ENCODE measurements at regions not wholly inside any gene's neighbourhood (a gene's known extent, or its start where the extent isn't known, plus 50 kb on each side); places are given as distances from the start of the nearest gene placed in this dataset.

DNA sequence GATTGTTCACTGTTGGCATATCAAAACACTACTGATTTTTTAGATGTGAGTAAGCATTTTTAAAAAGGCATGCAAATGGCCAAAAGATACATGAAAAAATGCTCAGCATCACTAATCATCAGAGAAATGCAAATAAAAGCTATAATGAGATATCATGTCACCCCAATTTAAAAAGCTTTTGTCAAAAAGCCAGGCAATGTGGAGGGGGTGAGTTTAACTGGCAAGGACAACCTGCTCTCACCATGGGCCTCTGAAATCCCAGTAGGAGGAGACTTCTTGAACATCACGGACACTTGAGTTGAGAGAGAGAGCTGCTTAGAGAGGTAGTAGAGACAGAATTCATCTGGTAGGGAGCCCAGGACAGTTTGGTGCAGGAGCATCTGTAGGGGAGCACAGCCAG lies 347.1 kb upstream of the MPDZ start:
- no peaks in the 10 kb centered on the region for H3K36me3 ChIP-seq (replicated peaks in 1 of 2; ENCODE audit: control extremely low read depth in 1 of 2, control insufficient read depth in 1 of 2, extremely low read depth in 1 of 2, insufficient read depth in 2 of 2, low read length in 1 of 2)
- no CpG with 5 or more reads among the region's 1 CpG for WGBS (ENCODE audit: insufficient coverage)
- no peaks in the 10 kb centered on the region for H3K27me3 Mint-ChIP-seq
- H3K9ac ChIP-seq (ENCODE audit: low read length) = no peak overlapping the region
- peaks cover 0 to 10% (median 0%) of the 10 kb centered on the region in 3 donors for H3K9me3 ChIP-seq (ENCODE audit: control extremely low read depth in 1 of 3, control insufficient read depth in 2 of 3, insufficient read depth in 1 of 3, low read length in 2 of 3)
- H3K4me2 ChIP-seq (replicated peaks; ENCODE audit: low read depth, low read length, poor library complexity, severe bottlenecking) = no peak overlapping the region
- H4K20me1 ChIP-seq (ENCODE audit: control insufficient read depth, insufficient read depth, low read length, poor library complexity, severe bottlenecking) = no peaks in the 10 kb centered on the region
- no peak for TF ChIP-seq EZH2 (IDR thresholded peaks at IDR 0.05; ENCODE audit: borderline replicate concordance, insufficient read depth, low read depth, low read length, poor library complexity, severe bottlenecking)
- no peak for ATAC-seq (ENCODE audit: low read depth)
- no peak overlapping the region for H3K4me3 Mint-ChIP-seq
- H3K9me3 Mint-ChIP-seq (ENCODE audit: insufficient read depth) = no peaks in the 10 kb centered on the region
- H3K79me2 ChIP-seq (ENCODE audit: control insufficient read depth, insufficient read depth, low read length) = no peaks in the 10 kb centered on the region
- POLR2A ChIA-PET = no interaction called here
- H3K4me3 ChIP-seq (ENCODE audit: control extremely low read depth in 1 of 5, extremely low read depth in 1 of 5, insufficient read depth in 1 of 5, low read depth in 2 of 5, low read length in 4 of 5) = no peak overlapping the region
- H3K4me1 ChIP-seq (ENCODE audit: control insufficient read depth in 2 of 2, insufficient read depth in 2 of 2, low read length in 2 of 2) = no peaks in the 10 kb centered on the region
- no peak overlapping the region for H2AFZ ChIP-seq (ENCODE audit: insufficient read depth, low read depth, low read length, poor library complexity, severe bottlenecking)
- H3K27ac Mint-ChIP-seq = no peak overlapping the region
- no peaks in the 10 kb centered on the region for H3K27me3 ChIP-seq (replicated peaks in 1 of 4; ENCODE audit: control extremely low read depth in 1 of 4, control insufficient read depth in 3 of 4, insufficient read depth in 4 of 4, low read length in 3 of 4)
- CTCF ChIA-PET = no interaction called here
- no peaks in the 10 kb centered on the region for H3K4me1 Mint-ChIP-seq
- DNase-seq = no peak
- H3K27ac ChIP-seq (ENCODE audit: low read length in 2 of 2) = no peak overlapping the region
- intact Hi-C loops (cut with micrococcal nuclease) = no loop called here

DNA sequence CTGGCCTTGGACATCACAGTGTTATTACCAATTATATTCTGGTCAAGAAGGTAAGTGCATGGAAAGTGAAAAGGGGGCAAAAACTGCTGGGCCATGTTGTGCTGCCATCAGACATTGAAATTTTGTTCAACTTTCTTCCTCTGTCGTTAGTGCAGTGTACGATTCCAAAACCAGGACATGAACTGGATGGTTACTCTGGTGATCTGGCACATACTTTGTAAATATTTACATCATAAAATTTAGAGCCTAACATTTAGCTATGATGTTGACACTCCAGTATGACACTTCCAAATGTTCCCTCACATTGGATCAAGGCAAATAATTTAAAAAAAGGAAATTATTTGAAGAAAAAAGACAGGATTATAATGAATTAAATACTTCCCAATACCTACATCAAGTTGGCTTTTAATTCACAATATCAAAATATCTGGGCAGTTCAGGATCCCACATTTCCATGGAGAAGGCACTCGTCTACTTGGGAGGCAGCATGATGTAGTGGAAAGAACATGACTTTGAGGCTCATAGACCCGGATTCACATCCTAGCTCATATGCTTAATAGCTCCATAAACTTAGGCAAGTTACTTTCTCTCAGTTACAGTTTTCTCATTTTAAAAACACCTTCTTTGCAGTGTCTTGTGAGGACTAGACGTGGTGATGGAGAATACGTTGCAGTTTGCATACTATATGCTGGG lies 342.5 kb upstream of the MPDZ start:
- Mint-ChIP-seq H3K27me3 (no peaks in the 10 kb centered on the region), H3K9me3 (ENCODE audit: insufficient read depth) (no peaks in the 10 kb centered on the region), H3K4me1 (no peaks in the 10 kb centered on the region), H3K4me3 (no peak overlapping the region), H3K27ac (no peak overlapping the region)
- no peak overlapping the region for H3K27ac ChIP-seq (ENCODE audit: low read length in 2 of 2)
- no peak overlapping the region for H2AFZ ChIP-seq (ENCODE audit: insufficient read depth, low read depth, low read length, poor library complexity, severe bottlenecking)
- CTCF ChIA-PET = no interaction called here
- intact Hi-C loops (cut with micrococcal nuclease) = no loop called here
- no peaks in the 10 kb centered on the region for H4K20me1 ChIP-seq (ENCODE audit: control insufficient read depth, insufficient read depth, low read length, poor library complexity, severe bottlenecking)
- no peaks in the 10 kb centered on the region for H3K27me3 ChIP-seq (replicated peaks in 1 of 4; ENCODE audit: control extremely low read depth in 1 of 4, control insufficient read depth in 3 of 4, insufficient read depth in 4 of 4, low read length in 3 of 4)
- ATAC-seq (ENCODE audit: low read depth) = no peak
- H3K4me3 ChIP-seq (ENCODE audit: control extremely low read depth in 1 of 5, extremely low read depth in 1 of 5, insufficient read depth in 1 of 5, low read depth in 2 of 5, low read length in 4 of 5) = no peak overlapping the region
- H3K79me2 ChIP-seq (ENCODE audit: control insufficient read depth, insufficient read depth, low read length) = no peaks in the 10 kb centered on the region
- peaks cover 0 to 2% (median 0%) of the 10 kb centered on the region in 3 donors for H3K9me3 ChIP-seq (ENCODE audit: control extremely low read depth in 1 of 3, control insufficient read depth in 2 of 3, insufficient read depth in 1 of 3, low read length in 2 of 3)
- TF ChIP-seq, protein P1, sequence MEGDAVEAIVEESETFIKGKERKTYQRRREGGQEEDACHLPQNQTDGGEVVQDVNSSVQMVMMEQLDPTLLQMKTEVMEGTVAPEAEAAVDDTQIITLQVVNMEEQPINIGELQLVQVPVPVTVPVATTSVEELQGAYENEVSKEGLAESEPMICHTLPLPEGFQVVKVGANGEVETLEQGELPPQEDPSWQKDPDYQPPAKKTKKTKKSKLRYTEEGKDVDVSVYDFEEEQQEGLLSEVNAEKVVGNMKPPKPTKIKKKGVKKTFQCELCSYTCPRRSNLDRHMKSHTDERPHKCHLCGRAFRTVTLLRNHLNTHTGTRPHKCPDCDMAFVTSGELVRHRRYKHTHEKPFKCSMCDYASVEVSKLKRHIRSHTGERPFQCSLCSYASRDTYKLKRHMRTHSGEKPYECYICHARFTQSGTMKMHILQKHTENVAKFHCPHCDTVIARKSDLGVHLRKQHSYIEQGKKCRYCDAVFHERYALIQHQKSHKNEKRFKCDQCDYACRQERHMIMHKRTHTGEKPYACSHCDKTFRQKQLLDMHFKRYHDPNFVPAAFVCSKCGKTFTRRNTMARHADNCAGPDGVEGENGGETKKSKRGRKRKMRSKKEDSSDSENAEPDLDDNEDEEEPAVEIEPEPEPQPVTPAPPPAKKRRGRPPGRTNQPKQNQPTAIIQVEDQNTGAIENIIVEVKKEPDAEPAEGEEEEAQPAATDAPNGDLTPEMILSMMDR (IDR thresholded peaks at IDR 0.05) = no peak
- TF ChIP-seq EZH2 (IDR thresholded peaks at IDR 0.05; ENCODE audit: borderline replicate concordance, insufficient read depth, low read depth, low read length, poor library complexity, severe bottlenecking) = no peak
- H3K36me3 ChIP-seq (replicated peaks in 1 of 2; ENCODE audit: control extremely low read depth in 1 of 2, control insufficient read depth in 1 of 2, extremely low read depth in 1 of 2, insufficient read depth in 2 of 2, low read length in 1 of 2) = no peaks in the 10 kb centered on the region
- no peak for DNase-seq
- WGBS (ENCODE audit: insufficient coverage) = no CpG with 5 or more reads among the region's 6 CpGs
- H3K4me1 ChIP-seq (ENCODE audit: control insufficient read depth in 2 of 2, insufficient read depth in 2 of 2, low read length in 2 of 2) = no peaks in the 10 kb centered on the region
- no peak overlapping the region for H3K4me2 ChIP-seq (replicated peaks; ENCODE audit: low read depth, low read length, poor library complexity, severe bottlenecking)
- POLR2A ChIA-PET = no interaction called here
- H3K9ac ChIP-seq (ENCODE audit: low read length) = no peak overlapping the region

Measured in B cell (primary cell).